ENCODE measurements at regions not wholly inside any gene's neighbourhood (a gene's known extent, or its start where the extent isn't known, plus 50 kb on each side); places are given as distances from the start of the nearest gene placed in this dataset.
A peak's percentile ranks its signal among the peaks of the same experiment; 100 is the strongest.

DNA sequence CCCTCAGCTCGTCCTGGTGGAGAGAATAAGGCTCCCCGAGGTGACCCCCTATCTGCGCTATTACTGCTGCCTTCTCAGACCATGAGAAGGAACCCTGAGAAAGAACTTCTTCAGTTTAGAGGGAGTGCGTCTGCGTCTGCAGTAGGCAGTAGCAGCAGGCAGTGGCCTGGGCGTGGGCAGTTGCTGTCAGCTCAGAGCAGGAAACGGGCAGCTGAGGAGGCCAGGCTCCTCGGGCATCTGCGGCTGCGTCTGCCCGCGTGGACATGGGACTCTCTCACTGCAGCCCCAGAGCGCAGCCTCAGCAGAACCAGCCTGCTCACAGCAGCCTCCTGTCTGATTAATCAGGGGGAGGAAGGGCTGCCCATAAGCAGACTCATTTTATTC lies 49.8 kb upstream of the FCN1 start:
- Histone ChIP-seq H3K4me1 (ENCODE audit: low read depth) (no peaks in the 10 kb centered on the region), H3K36me3 (ENCODE audit: low read depth) (no peaks in the 10 kb centered on the region), H3K9me3 (no peaks in the 10 kb centered on the region), H3K4me3 (no peak overlapping the region)
- no peak for TF ChIP-seq CTCF (IDR thresholded peaks at IDR 0.05)
- no peak for ATAC-seq
- no peak for DNase-seq
- intact Hi-C loops (cut with DNase I, micrococcal nuclease): no loop called here

GRCh38 chr9:134968011-134968822 lies 50.5 kb upstream of the FCN1 start:
- ATAC-seq: no peak
- no peaks in the 10 kb centered on the region for H3K4me1 ChIP-seq (ENCODE audit: low read depth)
- intact Hi-C loops (cut with DNase I, micrococcal nuclease): no loop called here
- no peak overlapping the region for H3K4me3 ChIP-seq
- no peak for TF ChIP-seq CTCF (IDR thresholded peaks at IDR 0.05)
- DNase-seq: peak in 1 of 3 donors; percentile 25
- no peaks in the 10 kb centered on the region for H3K36me3 ChIP-seq (ENCODE audit: low read depth)
- H3K9me3 ChIP-seq: no peaks in the 10 kb centered on the region

DNA sequence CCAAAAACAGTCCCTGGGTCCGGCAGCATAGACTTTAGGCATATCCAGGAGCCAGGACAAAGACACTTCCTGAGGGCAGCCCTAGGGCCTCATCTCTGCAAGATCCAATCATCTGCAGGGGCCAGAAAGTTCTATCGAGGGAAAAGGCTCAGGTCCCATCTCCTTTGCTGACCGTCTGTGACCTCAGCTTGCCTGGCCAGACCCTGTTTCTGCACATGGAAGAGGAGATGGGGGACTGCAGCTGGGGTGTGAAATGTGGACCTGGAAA lies 51.0 kb upstream of the FCN1 start:
- intact Hi-C loops (cut with DNase I, micrococcal nuclease): no loop called here
- no peaks in the 10 kb centered on the region for H3K9me3 ChIP-seq
- ATAC-seq (no peak), DNase-seq (no peak)
- TF ChIP-seq CTCF (IDR thresholded peaks at IDR 0.05): no peak
- H3K36me3 ChIP-seq (ENCODE audit: low read depth): no peaks in the 10 kb centered on the region
- H3K4me1 ChIP-seq (ENCODE audit: low read depth): no peaks in the 10 kb centered on the region
- no peak overlapping the region for H3K4me3 ChIP-seq

DNA sequence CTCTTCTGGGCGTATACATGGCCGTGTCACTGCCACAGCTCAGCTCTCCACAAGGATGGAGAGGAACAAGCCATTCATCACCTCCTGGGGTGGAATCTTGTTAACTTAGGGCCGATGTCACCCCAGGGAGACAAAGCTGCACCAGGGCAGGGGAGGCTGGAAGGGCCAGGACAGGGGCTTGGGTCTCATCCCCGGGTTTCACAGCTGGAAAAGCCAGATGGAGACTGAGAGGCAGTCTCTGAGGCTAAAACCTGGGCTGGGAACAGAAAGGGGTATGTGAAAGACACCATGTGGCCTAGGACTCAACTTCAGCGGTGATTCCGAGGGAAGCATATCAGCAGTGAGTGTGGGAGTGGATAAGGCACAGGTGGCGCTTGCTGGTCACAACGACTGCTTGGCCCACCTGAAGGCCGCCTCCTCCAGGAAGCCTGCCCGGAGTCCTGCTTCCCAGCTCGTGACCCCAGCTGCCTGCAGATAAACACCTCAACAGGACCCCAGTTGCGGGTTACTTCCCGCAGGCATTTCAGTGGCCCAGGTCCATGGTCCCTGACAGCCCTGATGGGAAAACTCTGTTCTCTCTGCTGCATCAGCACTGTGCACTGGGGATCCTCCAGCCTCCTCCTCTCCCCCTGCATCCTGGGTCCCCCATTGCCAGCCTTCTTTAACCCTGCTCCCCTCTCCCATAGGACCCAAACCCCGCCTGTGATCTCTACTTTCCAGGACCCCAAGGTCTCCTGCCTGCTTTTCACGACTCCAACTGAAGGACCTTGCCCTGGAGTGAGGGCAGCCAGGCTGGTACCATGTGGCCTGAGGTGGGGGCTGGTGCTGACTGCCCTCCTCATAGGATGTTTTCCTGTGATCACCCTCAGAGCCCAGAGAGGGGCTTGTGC lies 51.7 kb upstream of the FCN1 start:
- H3K4me3 ChIP-seq: no peak overlapping the region
- ATAC-seq (no peak), DNase-seq (peak in 1 of 3 donors; percentile 12)
- no peaks in the 10 kb centered on the region for H3K9me3 ChIP-seq
- no peaks in the 10 kb centered on the region for H3K4me1 ChIP-seq (ENCODE audit: low read depth)
- intact Hi-C loops (cut with DNase I, micrococcal nuclease): no loop called here
- no peak for TF ChIP-seq CTCF (IDR thresholded peaks at IDR 0.05)
- H3K36me3 ChIP-seq (ENCODE audit: low read depth): no peaks in the 10 kb centered on the region

DNA sequence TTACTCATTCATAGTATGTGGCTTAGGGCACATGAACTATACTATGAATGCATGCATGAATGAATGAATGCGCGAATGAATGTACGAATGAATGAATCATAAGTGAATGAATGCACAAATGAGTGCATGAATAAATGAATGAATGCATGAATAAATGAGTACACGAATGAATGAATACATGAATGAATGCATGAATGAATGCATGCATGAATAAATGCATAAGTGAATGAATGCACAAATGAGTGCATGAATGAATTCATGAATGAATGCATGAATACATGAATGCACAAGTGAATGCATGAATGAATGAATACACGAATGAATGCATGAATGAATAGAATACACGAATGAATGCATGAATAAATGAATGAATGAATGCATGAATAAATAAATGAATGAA lies 52.5 kb upstream of the FCN1 start:
- Histone ChIP-seq H3K4me1 (ENCODE audit: low read depth) (no peaks in the 10 kb centered on the region), H3K4me3 (no peak overlapping the region), H3K36me3 (ENCODE audit: low read depth) (no peaks in the 10 kb centered on the region), H3K9me3 (no peaks in the 10 kb centered on the region)
- intact Hi-C loops (cut with DNase I, micrococcal nuclease): no loop called here
- no peak for TF ChIP-seq CTCF (IDR thresholded peaks at IDR 0.05)
- DNase-seq (no peak), ATAC-seq (no peak)

All from mucosa of descending colon (tissue), 3 donors.